Ovary (tissue), 7 donors: ENCODE measurements at regions not wholly inside any gene's neighbourhood (a gene's known extent, or its start where the extent isn't known, plus 50 kb on each side); places are given as distances from the start of the nearest gene placed in this dataset.
"Not testable (repeated sequence)": the region's sequence is repeated elsewhere in the genome, so short reads cannot be mapped to it uniquely, and the experiment has no call there.

Source experiments
- DNase-seq, 5 donors: peaks; one replicate each; pipeline ENCODE4 v3.0.0-alpha.2; 2019 to 2020
- H3K27ac ChIP-seq, 2 donors: fragments of 200-600 bp; one replicate each; pipeline versions ENCODE4 v1.5.1 to v1.8.0; 2019 to 2022
- H3K27me3 ChIP-seq: fragments of 200-600 bp; one replicate; pipeline ENCODE4 v1.8.0; 2022
- H3K36me3 ChIP-seq: fragments of 200-600 bp; sonication (generic); one replicate; pipeline ENCODE4 v1.5.1; 2019
- H3K4me1 ChIP-seq: one replicate; pipeline ENCODE4 v1.8.1; 2013; ENCODE audit warnings: mild to moderate bottlenecking, moderate library complexity; ENCODE audit not compliant: insufficient read depth
- H3K4me3 ChIP-seq: fragments of 200-600 bp; sonication (generic); one replicate; pipeline ENCODE4 v1.5.1; 2017
- H3K9me3 ChIP-seq, 2 donors: fragments of 200-600 bp in 1 of 2; sonication (generic) in 1 of 2; one replicate each; pipeline versions ENCODE4 v1.5.1 to v1.8.1; 2013 to 2019; ENCODE audit warnings: mild to moderate bottlenecking in 1 of 2, moderate library complexity in 1 of 2
- CTCF ChIP-seq, 3 donors: fragments of 450-650 bp in 2 of 3; fragments of 200-600 bp in 1 of 3; IDR thresholded peaks; one replicate each; pipeline versions ENCODE4 v1.5.1 to v1.8.0; 2016 to 2022; ENCODE audit warnings: antibody characterized with exemption in 3 of 3, mild to moderate bottlenecking in 1 of 3
- EP300 ChIP-seq: sonication (generic); formaldehyde crosslinking; IDR thresholded peaks from one replicate; pipeline ENCODE4 v1.6.1; 2017; ENCODE audit warnings: antibody characterized with exemption
- POLR2A ChIP-seq: fragments of 450-650 bp; IDR thresholded peaks from one replicate; pipeline ENCODE4 v1.6.1; 2017; ENCODE audit warnings: antibody characterized with exemption, mild to moderate bottlenecking, moderate library complexity
- WGBS, 3 donors: extraction: QIAGEN DNeasy Blood & Tissue Kit in 1 of 3; methylation state at CpG; one replicate each; pipeline versions ENCODE4 v1.1.5 to v1.1.7; 2013 to 2017; 5-methylcytosine and 5-hydroxymethylcytosine counted together
- intact Hi-C, 4 donors: fragments of 100-400 bp; cut with DNase I; formaldehyde crosslinking; loops; one replicate each; pipeline versions ENCODE4 v1.11.0 to v1.15.1; 2022 to 2023
- donor health status: DM: no; HTN: no; CAD: no; lungs with moderate emphysema.
- donor health status: DM: no; HTN: no; CAD: no.
- donor health status: Bipolar disorder and iron deficiency.
- donor health status: DM: no; HTN: no; CAD: no.
- donor health status: DM: yes; HTN: yes; CAD: no.

GRCh38 chr2:184197413-184197812, 400.9 kb upstream of the ZNF804A start:
- no peak overlapping the region for H3K4me3 ChIP-seq
- no peaks in the 10 kb centered on the region for H3K9me3 ChIP-seq
- H3K36me3 ChIP-seq = no peaks in the 10 kb centered on the region
- TF ChIP-seq EP300 = no peak
- TF ChIP-seq CTCF (IDR thresholded peaks at IDR 0.05) = no peak
- no peak for TF ChIP-seq POLR2A
- no peak for DNase-seq
- H3K27me3 ChIP-seq = no peaks in the 10 kb centered on the region
- intact Hi-C loops = no loop called here
- WGBS, 3 donors = 77 to 80% (median 77%) methylated on average over 5 of the region's 5 CpGs
- H3K27ac ChIP-seq = no peak overlapping the region
- no peaks in the 10 kb centered on the region for H3K4me1 ChIP-seq

- H3K36me3 ChIP-seq, H3K27ac ChIP-seq, H3K27me3 ChIP-seq, H3K4me3 ChIP-seq, H3K9me3 ChIP-seq, intact Hi-C loops, H3K4me1 ChIP-seq, DNase-seq: not testable (repeated sequence)
- WGBS, 3 donors = 94 to 95% (median 94%) methylated on average over 5 of the region's 5 CpGs
Measured at GRCh38 chr2:184198791-184199190, 399.5 kb upstream of the ZNF804A start.

- WGBS, 3 donors = 92 to 95% (median 94%) methylated on average over 4 of the region's 4 CpGs
Measured at GRCh38 chr2:184199274-184199673, 399.1 kb upstream of the ZNF804A start.

GRCh38 chr2:184201246-184201645, 397.1 kb upstream of the ZNF804A start:
- no peak for TF ChIP-seq CTCF (IDR thresholded peaks at IDR 0.05)
- TF ChIP-seq EP300 = no peak
- TF ChIP-seq POLR2A = no peak
- H3K9me3 ChIP-seq = no peaks in the 10 kb centered on the region
- H3K27me3 ChIP-seq = peaks cover 2% of the 10 kb centered on the region
- WGBS, 3 donors = 96 to 97% (median 97%) methylated on average over 2 of the region's 2 CpGs
- H3K4me1 ChIP-seq = no peaks in the 10 kb centered on the region
- no peak overlapping the region for H3K4me3 ChIP-seq
- no peaks in the 10 kb centered on the region for H3K36me3 ChIP-seq
- intact Hi-C loops = no loop called here
- H3K27ac ChIP-seq = no peak overlapping the region
- no peak for DNase-seq

More at GRCh38 chr2:184199274-184199673, 399.1 kb upstream of the ZNF804A start:
- Histone ChIP-seq H3K4me1 (no peaks in the 10 kb centered on the region), H3K36me3 (no peaks in the 10 kb centered on the region), H3K9me3 (no peaks in the 10 kb centered on the region), H3K27me3 (no peaks in the 10 kb centered on the region), H3K4me3 (no peak overlapping the region), H3K27ac (no peak overlapping the region)
- no peak for DNase-seq
- TF ChIP-seq EP300 (no peak), CTCF (IDR thresholded peaks at IDR 0.05) (no peak), POLR2A (no peak)
- intact Hi-C loops = no loop called here

GRCh38 chr2:184203661-184204060, 394.7 kb upstream of the ZNF804A start:
- no peak for DNase-seq
- 92 to 96% (median 94%) methylated on average over 1 of the region's 1 CpG for WGBS, 3 donors
- H3K27me3 ChIP-seq = peaks cover 2% of the 10 kb centered on the region
- intact Hi-C loops = no loop called here
- H3K27ac ChIP-seq = no peak overlapping the region
- H3K9me3 ChIP-seq = no peaks in the 10 kb centered on the region
- TF ChIP-seq POLR2A (no peak), CTCF (IDR thresholded peaks at IDR 0.05) (no peak), EP300 (no peak)
- H3K4me1 ChIP-seq = no peaks in the 10 kb centered on the region
- no peaks in the 10 kb centered on the region for H3K36me3 ChIP-seq
- no peak overlapping the region for H3K4me3 ChIP-seq
